ENCODE measurements at regions not wholly inside any gene's neighbourhood (a gene's known extent, or its start where the extent isn't known, plus 50 kb on each side); places are given as distances from the start of the nearest gene placed in this dataset.

DNA sequence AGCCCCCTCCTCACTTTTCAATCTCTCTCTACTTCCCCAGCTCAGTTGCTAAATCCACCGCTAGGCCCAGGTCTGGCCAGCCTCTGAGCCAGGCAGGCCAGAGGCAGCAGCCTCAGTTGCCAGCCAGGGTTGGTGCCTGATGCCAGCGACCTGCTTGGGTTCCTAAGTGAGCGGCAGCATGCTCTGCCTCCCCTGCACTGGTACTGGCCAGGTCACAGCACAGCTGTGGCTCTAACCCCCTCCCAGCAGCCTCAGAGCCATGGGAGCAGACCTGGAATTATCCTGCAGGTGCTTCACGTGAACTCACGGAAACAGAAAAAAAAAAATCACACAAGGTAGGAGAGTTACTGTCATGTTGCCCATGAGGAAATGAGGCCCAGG lies 82.5 kb upstream of the ATF3 start:
- no peak for DNase-seq

DNA sequence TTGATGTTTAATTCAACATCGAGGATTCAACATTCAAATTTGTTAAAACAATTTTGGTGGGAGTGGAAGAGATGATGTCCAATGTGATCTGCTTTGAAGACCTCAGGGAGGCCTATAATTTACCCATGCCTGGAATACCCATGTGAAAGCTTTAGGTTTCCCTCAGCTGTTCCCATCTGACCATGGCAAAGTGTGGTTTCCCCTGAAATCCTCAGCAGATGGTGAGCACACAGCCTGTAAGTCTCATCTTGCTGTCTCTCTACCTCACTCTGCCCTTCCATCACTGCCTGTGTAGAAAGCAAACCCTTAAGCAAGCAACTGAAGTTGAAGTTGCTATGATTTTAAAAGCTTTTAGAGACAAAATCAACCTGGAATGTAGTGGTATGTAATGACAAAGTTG lies 80.1 kb upstream of the ATF3 start:
- no peak for DNase-seq

DNA sequence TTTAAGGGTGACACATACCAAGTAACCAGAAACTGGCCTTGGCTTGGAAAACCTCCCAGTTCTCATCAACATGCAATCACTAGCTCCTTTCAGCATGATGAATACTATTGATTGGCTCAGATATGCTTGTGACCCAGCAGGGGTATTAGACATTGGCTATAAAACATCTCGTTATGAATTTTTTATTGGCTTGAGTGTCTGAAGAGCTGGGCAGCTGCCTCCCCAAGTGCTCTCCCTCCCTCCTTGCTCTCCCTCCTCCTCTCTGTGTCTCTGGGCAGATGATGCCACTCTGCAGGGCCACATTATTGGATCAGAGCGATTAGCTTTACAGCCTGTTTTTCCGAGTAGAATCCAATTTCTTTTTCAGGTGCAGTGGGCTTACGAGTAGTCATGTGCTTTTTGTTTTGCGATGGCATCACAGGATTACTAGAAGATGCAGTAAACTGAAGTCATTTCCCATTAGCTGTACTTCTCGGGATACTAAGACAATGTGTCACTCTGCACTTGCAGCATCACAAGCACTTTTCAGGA lies 79.3 kb upstream of the ATF3 start:
- peak in 1 of 3 experiments; percentile 40 for DNase-seq

DNA sequence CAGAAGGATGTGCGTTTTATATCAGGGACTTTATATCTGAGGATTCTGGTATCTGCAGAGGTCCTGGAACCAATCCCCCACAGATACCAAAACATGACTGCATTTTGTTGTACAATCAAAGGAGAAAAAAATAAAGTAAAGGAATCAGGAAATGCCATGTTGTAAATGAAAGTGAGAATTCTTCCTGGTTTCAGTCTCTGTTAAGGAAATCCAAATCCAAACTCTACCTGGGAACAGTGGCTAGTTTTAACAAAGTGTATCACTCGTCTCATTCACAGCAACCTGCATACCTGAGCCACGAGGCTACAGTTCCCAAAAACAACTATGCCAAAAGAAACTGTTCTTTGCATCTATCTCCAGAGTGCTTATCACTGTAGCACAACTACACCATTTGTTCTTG lies 77.3 kb upstream of the ATF3 start:
- no peak for DNase-seq

DNA sequence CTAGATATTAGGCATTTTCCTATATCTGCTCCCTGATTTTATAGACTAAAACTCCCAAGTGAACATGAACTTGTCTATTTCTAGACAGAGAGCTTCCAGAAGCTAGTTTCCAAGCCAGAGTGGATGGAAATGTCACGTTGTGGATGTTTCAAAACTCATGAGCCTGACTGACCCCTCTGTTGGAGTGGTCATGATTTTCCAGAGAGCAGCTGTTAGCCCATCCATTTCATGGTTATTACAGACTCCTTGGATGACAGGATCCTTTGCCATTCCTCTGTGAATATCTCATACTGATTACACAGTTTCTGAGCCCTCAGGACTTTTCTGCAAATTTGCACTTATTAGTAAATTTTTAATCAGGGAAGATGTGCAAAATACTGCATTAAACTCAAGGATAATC lies 76.8 kb upstream of the ATF3 start:
- DNase-seq = no peak

DNA sequence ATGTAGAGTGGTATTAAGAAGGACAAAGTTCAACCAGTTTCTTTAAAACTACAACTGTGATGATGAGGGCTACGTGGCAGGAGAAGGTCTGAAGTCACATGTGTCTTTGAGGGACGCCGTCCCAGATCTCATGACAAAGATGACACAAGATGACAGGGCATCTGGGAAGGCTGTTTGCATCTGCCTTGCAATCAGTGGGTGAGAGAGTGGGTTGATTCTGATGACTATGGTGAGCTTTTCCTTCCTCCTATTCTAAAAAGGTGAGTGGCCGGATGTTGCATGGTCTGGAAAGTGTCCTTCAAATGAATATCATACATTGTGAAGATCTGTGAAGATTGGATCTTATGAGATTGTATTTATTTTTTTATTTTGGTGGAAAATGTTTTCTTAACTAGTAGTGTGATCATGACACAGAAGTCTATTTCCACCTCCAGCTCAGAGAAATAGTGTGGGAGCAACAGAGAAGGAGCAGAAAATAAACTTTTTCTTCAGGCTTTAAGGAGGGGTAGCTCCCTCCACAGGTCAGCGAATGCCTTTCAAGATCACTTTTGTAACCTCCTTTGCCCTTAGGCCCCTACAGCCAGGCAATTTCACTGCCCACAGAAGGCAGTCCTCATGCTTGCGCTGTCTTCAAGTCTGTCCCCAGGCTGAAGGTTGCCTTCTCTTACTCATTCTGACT lies 76.0 kb upstream of the ATF3 start:
- DNase-seq = no peak

DNA sequence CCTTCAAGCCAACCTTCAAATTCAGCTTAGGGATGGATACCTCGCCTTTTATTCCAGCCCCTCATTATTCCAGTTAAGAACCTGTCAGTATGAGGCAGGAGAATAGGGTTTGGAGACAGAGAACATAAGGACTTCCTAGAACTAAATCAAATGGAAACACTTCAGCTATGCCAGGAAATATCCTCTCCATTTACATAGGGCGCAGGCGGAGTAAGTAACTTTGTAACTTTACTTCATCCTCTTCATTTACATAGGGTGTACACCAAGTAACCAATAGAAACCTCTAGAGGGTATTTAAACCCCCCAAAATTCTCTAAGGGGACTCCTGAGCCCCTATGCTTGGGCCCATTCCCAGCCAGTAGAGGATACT lies 75.4 kb upstream of the ATF3 start:
- DNase-seq = no peak

DNA sequence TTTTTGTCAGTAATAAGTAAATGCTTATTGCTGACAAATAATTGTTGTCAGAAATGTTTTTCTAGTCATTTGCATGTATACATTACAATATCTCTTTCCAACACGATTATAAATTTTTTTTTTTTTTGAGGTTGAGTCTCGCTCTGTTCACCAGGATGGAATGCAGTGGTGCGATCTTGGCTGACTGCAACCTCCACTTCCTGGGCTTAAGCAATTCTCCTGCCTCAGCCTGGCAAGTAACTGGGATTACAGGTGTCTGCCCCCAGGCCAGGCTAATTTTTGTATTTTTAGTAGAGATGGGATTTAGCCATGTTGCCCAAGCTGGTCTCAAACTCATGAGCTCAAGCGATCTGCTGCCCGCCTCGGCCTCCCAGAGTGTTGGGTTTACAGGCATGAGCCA lies 72.0 kb upstream of the ATF3 start:
- no peak for DNase-seq

DNA sequence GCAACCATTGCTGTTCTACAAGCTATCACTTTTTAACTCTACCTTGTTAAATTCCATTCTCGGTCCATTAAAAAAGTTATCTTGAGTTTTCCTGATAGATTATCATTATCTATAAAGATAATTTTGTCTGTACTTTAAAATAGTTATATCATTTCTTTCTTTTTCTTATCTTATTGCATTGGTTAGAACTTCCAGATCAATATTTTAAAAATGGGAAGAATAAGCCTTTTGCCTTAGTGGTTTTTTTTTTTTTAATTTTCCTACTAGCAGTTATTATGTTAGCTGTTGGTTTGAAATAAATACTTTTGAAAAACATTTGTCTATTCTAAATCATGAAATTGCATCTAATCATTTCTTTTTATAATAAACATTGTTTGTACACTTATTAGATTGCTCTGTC lies 71.0 kb upstream of the ATF3 start:
- no peak for DNase-seq

DNA sequence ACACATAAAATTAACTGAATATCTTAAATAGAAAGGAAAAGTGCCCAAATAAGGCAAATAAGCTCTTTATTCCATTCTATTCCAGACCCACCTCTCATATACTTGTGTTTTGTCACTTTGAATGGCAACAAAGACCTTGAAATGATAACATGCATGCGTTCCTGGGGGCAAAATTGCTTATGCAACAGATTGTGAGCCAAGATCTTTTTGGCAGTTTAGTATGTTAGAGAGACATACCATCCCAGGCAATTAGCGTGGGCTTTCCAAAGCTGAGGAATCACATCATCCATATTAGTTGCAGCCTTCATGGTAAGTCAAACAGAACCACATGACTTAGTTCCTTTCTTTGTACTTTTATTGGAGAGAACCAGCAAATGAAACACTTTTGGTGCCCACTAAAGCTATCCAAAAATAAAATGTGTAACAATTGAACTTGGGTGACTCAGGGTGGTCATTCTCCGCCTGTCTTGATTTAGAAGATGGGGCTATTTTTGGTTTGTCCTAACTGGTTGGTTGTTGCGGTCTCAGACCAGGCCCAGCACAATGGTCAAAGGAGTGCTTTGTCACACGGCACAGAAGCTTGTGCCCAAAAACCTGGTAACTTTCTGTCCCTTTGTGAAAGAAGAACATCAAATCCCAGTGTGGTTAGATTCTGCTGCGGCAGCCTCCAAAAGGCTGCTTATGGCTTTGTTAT lies 68.7 kb upstream of the ATF3 start:
- no peak for DNase-seq

DNA sequence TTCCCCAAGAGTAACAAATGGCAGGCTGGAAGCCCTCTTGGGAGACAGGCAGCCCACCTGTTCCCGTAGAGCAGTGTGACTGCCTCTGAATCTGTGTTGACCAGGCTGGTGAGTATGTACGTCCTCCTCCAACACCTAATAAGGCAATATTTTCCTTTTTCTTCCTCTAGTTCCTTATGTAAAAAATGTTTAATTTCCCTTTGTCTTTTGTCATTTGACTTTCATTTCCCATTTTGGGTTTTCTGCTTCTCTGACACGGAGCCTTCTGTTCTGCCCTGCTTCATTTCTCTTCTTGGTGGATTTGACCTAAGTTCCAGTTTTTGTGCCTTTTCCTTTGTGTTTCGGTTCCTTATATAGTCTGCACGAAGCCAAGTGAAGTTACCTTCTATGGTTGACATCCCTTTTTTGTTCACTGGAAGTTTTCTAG lies 65.8 kb upstream of the ATF3 start:
- no peak for DNase-seq

DNA sequence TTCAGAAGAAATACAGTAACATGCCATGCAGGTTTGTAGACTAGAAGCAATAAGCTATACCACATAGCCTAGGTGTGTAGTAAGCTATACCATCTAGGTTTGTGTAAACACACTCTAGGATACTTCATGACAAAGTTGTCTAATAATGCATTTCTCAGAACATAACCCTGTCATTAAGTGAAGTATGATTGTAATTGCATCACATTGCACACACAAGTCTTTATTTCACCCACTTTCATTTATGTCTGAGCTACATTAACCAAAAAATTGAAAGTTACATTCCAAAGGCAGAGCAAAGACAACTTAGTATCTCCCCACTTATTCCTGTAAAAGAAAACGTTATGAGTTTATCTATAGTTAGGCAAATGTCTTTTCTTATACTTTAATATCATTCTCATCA lies 64.5 kb upstream of the ATF3 start:
- no peak for DNase-seq

DNA sequence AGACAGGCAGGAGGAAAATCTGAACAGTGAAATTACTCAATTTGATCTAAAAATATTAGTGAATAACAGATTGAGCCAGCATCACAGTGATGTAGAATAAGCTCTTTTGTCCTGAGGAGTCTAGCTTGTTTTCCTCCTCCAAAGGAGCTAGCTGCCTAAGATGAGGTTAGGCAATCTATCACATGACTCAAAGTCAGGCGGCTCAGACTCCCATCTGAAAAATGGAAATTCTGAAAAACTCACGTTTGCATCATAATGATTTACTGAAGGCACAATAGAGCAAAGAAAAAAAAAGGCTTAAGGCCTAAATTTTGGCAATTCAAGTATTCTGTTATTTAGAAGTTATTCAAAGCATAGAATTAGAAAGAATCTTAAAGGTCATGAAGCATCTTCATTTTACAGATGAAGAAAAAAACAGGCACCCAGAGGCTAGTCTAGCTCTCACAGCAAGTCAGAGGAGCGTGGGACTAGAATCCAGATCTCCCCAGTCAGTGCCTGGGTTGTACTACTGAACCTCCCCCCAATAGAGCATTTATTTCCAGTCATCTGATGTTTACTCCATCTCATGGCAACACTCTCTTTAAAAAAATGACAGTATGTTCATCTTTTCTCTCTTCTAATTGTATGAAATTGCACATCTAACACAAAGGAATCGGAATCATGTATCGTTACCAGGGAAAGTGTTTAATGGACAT lies 62.5 kb upstream of the ATF3 start:
- DNase-seq = no peak

DNA sequence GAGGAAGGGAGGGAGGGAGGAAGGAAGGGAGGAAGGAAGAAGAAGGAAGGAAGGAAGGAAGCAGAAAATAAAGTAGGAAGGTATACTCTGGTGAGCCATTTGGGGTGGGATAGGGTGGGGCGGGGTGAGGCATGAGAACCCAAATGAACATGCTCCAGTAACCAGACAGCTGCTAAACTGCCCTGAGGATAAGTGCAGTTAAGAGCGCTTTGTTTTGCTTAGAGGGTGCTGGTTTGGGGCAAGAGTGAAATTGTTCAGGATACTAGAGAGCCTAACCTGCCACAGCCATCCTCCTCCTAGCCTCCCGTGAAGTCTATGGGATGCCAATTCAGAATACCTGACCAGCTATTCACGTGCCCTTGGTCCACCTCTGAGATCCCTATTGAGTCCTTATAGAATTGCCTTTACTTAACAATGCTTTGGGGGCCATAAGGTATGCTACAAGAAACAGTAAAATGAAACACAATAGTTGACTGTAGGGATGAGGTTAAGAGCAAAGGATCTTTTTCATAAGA lies 59.0 kb upstream of the ATF3 start:
- no peak for DNase-seq

DNA sequence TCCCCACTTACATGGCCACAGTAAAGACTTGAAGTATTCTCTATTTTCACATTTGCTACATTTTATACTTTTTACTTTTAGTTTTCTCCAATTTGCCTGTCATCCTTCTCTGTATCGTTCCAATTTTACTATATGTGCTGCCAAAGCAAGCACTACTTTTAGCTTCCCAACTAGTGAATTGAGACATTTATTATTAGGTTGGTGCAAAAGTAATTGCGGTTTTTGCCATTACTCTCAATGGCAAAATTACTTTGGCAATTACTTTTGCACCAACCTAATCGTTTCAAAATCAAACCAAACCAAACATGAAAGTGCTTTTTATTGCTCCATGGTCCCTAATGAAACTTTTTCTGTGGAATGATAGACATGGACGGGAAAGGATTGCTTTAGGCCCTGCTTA lies 56.6 kb upstream of the ATF3 start:
- DNase-seq = no peak

DNA sequence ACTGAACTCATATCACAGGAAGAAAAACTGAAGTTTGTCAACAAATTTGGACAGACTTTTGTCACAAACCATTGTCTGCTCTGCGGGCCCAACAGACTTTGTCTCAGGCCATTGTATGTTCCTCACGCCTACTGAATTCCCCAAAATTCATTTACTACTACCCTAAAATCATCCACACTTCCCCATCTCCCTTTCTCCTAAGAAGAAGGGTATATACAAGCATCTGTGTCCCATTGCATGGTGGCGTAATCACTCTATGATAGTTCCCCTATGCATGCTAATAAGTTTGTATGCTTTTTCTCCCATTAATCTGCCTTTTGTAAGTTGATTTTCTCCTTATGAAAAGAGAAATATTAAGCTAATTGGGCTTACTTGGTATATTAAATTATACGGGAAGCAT lies 54.9 kb upstream of the ATF3 start:
- no peak for DNase-seq

DNA sequence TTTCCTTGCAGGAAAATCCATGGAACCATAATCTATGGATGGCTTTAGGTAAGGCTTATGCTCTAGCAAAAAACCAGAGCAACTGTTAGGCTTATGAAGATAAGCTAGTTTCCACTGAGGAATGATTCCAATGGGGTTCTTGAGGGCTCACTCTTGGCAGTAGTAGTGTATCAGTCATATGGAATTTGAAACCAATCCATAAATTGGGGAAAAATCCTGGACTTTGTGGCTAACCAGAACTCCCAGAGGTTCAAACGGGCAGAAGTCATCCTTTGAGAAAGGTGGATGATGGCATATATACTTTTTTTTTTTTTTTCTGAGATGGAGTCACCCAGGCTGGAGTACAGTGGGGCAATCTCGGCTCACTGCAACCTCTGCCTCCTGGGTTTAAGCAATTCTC lies 54.2 kb upstream of the ATF3 start:
- no peak for DNase-seq

DNA sequence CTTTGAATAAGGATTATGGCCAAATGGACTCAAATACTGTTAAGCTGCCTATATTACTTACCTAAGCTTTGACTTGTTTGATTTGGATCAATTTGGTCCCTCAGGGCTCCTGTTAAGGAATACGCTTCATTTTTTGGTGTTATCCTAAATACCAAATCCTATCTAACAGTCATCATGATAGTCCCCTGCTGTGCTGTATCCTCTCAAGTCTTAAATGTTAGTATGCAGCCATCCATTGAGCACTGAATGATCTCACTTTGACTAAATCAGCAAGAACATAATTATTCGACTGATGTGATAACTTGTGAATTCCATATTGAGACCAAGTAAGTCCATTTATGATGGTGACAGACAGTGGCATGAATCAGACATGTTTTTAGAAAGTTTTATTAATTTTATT lies 53.1 kb upstream of the ATF3 start:
- DNase-seq = no peak

DNA sequence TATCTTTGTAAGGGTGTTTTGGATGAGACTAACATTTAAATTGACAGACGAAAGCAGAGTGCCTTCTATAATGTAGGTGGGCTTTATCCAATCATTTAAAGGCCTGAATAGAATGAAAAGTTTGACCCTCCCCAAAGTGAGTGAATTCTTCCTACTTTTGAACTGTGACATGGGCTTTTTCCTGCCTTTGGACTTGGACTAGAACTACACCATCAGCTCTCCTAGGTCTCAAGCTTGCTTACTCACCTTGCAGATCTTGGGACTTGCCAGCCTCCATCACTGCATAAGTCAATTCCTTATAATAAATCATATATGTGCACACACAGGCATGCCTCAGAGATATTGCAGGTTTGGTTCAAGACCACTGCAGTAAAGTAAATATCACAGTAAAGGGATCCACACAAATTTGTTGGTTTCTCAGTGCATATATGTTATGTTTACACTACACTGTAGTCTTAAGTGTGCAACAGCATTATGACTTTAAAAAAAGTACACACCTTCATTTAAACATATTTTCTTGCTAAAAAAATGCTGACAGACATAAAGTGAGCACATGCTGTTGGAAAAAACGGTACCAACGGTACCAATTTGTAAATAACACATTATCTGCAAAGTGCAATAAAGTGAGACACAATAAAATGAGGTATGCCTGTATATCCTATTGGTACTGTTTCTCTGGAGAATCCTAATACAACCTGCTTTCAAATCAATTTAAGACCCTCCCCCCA lies 51.6 kb upstream of the ATF3 start:
- no peak for DNase-seq

DNA sequence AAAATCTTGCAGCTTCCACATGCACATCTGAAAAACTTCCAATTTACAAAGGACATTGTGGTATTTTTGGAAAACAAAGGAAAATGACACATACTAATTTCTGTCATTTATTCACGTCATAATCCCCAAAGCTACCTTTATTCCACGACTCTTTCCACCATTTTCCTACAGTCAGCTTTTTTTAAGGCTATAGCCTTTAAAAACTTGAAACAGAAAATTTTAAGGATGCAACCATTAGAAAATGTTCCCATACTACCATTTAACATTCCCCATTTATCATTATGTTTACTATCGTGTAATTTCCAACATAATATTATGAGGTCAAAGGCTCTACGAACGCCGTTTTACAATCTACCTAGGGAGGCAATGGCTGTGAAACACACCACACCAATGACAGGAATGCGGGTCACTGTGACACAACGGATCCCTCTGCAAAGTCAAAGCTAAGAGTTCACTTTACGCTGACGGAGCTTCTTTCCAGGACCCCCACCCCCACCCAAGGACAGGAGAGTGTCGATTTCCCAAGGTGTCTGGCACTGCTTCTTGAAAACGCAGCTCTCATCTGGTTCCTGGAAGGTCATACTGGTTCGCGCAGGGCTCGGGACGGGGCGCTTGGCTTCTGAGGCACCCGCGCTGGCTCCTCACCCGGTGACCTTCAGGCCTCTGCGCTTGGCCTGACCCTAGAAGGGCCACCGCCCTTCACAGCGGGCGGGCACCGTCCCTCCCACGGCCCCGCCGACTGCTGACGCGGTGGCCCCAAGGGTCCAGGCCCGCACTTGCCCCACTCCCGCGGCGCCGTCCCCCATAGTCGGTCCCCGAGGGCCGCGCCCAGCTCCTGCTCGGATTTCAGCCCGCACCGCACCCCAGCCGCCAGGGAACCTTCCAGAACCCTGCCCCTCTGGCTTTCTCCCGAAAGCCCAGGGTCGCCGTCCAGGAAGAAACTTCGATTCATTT lies 50.5 kb upstream of the ATF3 start:
- DNase-seq = no peak

DNA sequence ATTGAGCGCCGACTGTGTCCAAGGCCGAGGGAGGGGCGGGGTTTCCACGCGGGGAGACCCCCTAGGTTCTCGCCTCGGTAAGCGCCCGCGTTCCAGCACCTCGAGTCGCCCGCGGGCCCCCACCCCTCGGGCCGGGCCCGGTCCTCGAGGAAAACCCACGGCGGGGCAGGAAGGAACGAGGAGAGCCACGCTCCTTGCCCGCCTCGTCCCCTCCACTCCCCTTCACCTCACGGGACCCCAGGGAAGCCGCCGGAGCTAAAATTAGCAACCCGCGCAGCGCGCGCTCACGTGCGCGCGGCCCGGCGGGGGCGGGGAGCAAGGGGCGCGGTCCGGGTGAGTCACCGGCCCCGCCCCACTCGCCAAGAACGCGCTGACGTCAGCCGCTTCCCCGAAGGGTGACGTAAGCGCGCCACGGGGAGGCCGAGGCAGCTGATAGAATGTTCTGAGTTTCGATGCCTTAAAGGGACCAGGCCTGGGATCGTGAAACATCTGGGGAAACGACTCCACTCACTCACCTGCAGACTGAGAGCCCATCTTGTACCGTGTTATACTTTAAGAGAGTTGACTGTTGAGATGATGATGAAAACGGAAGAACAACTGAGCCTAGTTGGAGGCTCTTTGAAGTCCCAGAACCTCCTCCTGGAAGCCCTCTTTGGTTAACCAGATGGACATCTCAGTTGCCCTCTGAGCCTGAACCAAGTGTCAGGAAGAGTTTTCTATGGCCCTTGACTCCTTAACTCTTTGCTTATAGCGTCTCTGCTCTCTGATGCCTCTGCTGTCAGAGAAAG lies 49.7 kb upstream of the ATF3 start:
- peak; percentile 88 to 92 (median 89) for DNase-seq
